WTC11 (cell line): ENCODE measurements at regions not wholly inside any gene's neighbourhood (a gene's known extent, or its start where the extent isn't known, plus 50 kb on each side); places are given as distances from the start of the nearest gene placed in this dataset.

Experiments used
- ATAC-seq: fragments of 200-7000 bp; cut with Tn5 transposase; 2 replicates; pipeline ENCODE4 v1.10.0; 2021; ENCODE audit warnings: mild to moderate bottlenecking, moderate library complexity
- CTCF ChIA-PET: fragments of 300-600 bp; sonication (Branson Sonifier 250); formaldehyde crosslinking; loops from one replicate; lab custom pipeline; 2021; ENCODE audit warnings: antibody characterized with exemption; lab: Charles Lee
- POLR2A ChIA-PET: fragments of 350-600 bp; sonication (Branson Sonifier 250); formaldehyde crosslinking; loops from one replicate; lab custom pipeline; 2021; ENCODE audit warnings: antibody characterized with exemption; lab: Charles Lee
- DNase-seq: peaks from one replicate; pipeline ENCODE4 v3.0.0; 2021; ENCODE audit warnings: low spot score
- H3K27ac Mint-ChIP-seq: 2 replicates; pipeline ENCODE4 v1.8.0; 2021; ENCODE audit warnings: mixed read lengths
- H3K27me3 Mint-ChIP-seq: 2 replicates; pipeline ENCODE4 v1.8.0; 2021; ENCODE audit warnings: low read depth, mild to moderate bottlenecking, moderate library complexity, mixed read lengths
- H3K36me3 Mint-ChIP-seq: 2 replicates; pipeline ENCODE4 v1.8.0; 2021; ENCODE audit warnings: mixed read lengths
- H3K4me1 Mint-ChIP-seq: 2 replicates; pipeline ENCODE4 v1.8.0; 2022; ENCODE audit warnings: mixed read lengths
- H3K4me3 Mint-ChIP-seq: 2 replicates; pipeline ENCODE4 v1.8.0; 2021; ENCODE audit warnings: mild to moderate bottlenecking, moderate library complexity, mixed read lengths
- H3K9me3 Mint-ChIP-seq: 2 replicates; pipeline ENCODE4 v1.8.0; 2021; ENCODE audit warnings: mixed read lengths
- ELF4 ChIP-seq: sonication (generic); formaldehyde crosslinking; IDR thresholded peaks from 2 replicates; pipeline ENCODE4 v1.8.1; 2022; ENCODE audit warnings: low read depth, mild to moderate bottlenecking, moderate library complexity, missing genetic modification reagents
- ETV6 ChIP-seq: sonication (generic); formaldehyde crosslinking; IDR thresholded peaks from 2 replicates; pipeline ENCODE4 v1.8.1; 2022; ENCODE audit warnings: mild to moderate bottlenecking, missing genetic modification reagents
- FOXK1 ChIP-seq: sonication (generic); formaldehyde crosslinking; IDR thresholded peaks from 2 replicates; pipeline ENCODE4 v1.8.0; 2022; ENCODE audit warnings: mild to moderate bottlenecking, moderate library complexity, missing genetic modification reagents
- GRHL2 ChIP-seq: fragments of 250-450 bp; sonication (Bioruptor Pico); IDR thresholded peaks from 2 replicates; pipeline ENCODE4 v1.8.0; 2022; ENCODE audit warnings: mild to moderate bottlenecking, moderate library complexity; ENCODE audit not compliant: insufficient replicate concordance, severe bottlenecking
- MYBL2 ChIP-seq: sonication (generic); formaldehyde crosslinking; IDR thresholded peaks from 2 replicates; pipeline ENCODE4 v1.8.1; 2023; ENCODE audit warnings: mild to moderate bottlenecking, moderate library complexity, missing genetic modification reagents
- NR2C2 ChIP-seq: sonication (generic); formaldehyde crosslinking; IDR thresholded peaks from 2 replicates; pipeline ENCODE4 v1.8.0; 2022; ENCODE audit warnings: mild to moderate bottlenecking, missing genetic modification reagents
- PRRX2 ChIP-seq: fragments of 250-450 bp; sonication (Bioruptor Pico); IDR thresholded peaks from 2 replicates; pipeline ENCODE4 v1.8.0; 2021; ENCODE audit warnings: mild to moderate bottlenecking
- SP1 ChIP-seq: sonication (generic); formaldehyde crosslinking; conservative IDR thresholded peaks from 2 replicates; pipeline ENCODE4 v1.8.1; 2022; ENCODE audit warnings: missing genetic modification reagents
- TP53 ChIP-seq: sonication (generic); formaldehyde crosslinking; IDR thresholded peaks from 2 replicates; pipeline ENCODE4 v1.8.1; 2023; ENCODE audit warnings: mild to moderate bottlenecking, missing genetic modification reagents
- ZNF121 ChIP-seq: sonication (generic); formaldehyde crosslinking; IDR thresholded peaks from 2 replicates; pipeline ENCODE4 v1.8.0; 2023; ENCODE audit warnings: missing genetic modification reagents
- ZNF423 ChIP-seq: fragments of 250-450 bp; sonication (Bioruptor Pico); IDR thresholded peaks from 2 replicates; pipeline ENCODE4 v2.1.2; 2022; ENCODE audit warnings: mild to moderate bottlenecking, moderate library complexity
- TF ChIP-seq, protein P1 (sequence below): sonication (generic); formaldehyde crosslinking; IDR thresholded peaks from 2 replicates; pipeline ENCODE4 v1.8.0; 2022; ENCODE audit warnings: mild to moderate bottlenecking, missing genetic modification reagents
- TF ChIP-seq, protein P2 (sequence below): sonication (generic); formaldehyde crosslinking; IDR thresholded peaks from 2 replicates; pipeline ENCODE4 v1.8.1; 2023; ENCODE audit warnings: mild to moderate bottlenecking, moderate library complexity, missing genetic modification reagents
- TF ChIP-seq, protein P3 (sequence below): sonication (generic); formaldehyde crosslinking; IDR thresholded peaks from 2 replicates; pipeline ENCODE4 v1.8.1; 2022; ENCODE audit warnings: low read depth, missing genetic modification reagents, borderline replicate concordance
- TF ChIP-seq, protein P4 (sequence below): sonication (generic); formaldehyde crosslinking; IDR thresholded peaks from 2 replicates; pipeline ENCODE4 v1.8.1; 2022; ENCODE audit warnings: mild to moderate bottlenecking, missing genetic modification reagents, moderate library complexity, borderline replicate concordance
- TF ChIP-seq, protein P5 (sequence below): fragments of 250-450 bp; sonication (Bioruptor Pico); IDR thresholded peaks from 2 replicates; pipeline ENCODE4 v1.8.0; 2021; ENCODE audit warnings: mild to moderate bottlenecking
- TF ChIP-seq, protein P6 (sequence below): fragments of 250-450 bp; sonication (Bioruptor Pico); conservative IDR thresholded peaks from 2 replicates; pipeline ENCODE4 v1.9.0; 2021; ENCODE audit warnings: mild to moderate bottlenecking
- TF ChIP-seq, protein P7 (sequence below): sonication (generic); formaldehyde crosslinking; IDR thresholded peaks from 2 replicates; pipeline ENCODE4 v1.8.1; 2023; ENCODE audit warnings: mild to moderate bottlenecking, missing genetic modification reagents
- TF ChIP-seq, protein P8 (sequence below): sonication (generic); formaldehyde crosslinking; IDR thresholded peaks from 2 replicates; pipeline ENCODE4 v1.8.0; 2023; ENCODE audit warnings: mild to moderate bottlenecking, missing genetic modification reagents

DNA sequence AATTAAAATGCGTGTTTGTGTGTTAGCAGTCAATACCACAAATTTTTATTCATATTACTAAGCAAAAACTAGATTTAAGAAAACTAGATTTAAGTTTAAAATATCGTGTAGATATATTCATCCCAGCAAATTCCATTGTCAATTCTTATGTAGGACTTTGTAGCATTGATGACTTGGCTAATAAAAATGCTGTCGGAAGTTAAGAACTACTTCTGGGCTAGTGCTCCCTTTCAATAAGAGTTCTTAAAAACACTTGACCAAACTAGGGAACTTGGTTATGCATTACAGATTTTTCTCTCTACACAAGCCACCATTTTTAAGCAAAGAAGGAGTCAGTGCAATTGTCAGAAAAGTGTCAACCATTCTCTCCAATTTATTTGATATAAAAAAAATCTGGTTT, 68.7 kb upstream of the RAD23B start (continued):
- no peak for TF ChIP-seq NR2C2 (CRISPR knock-in tag)
- TF ChIP-seq, protein P1, sequence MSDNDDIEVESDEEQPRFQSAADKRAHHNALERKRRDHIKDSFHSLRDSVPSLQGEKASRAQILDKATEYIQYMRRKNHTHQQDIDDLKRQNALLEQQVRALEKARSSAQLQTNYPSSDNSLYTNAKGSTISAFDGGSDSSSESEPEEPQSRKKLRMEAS (CRISPR knock-in tag) = no peak
- TF ChIP-seq ETV6 (CRISPR knock-in tag) = no peak
- TF ChIP-seq ZNF121 = no peak
- TF ChIP-seq, protein P2, sequence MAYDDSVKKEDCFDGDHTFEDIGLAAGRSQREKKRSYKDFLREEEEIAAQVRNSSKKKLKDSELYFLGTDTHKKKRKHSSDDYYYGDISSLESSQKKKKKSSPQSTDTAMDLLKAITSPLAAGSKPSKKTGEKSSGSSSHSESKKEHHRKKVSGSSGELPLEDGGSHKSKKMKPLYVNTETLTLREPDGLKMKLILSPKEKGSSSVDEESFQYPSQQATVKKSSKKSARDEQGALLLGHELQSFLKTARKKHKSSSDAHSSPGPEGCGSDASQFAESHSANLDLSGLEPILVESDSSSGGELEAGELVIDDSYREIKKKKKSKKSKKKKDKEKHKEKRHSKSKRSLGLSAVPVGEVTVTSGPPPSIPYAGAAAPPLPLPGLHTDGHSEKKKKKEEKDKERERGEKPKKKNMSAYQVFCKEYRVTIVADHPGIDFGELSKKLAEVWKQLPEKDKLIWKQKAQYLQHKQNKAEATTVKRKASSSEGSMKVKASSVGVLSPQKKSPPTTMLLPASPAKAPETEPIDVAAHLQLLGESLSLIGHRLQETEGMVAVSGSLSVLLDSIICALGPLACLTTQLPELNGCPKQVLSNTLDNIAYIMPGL (CRISPR knock-in tag) = no peak
- TF ChIP-seq GRHL2 (CRISPR knock-in tag) = no peak
- TF ChIP-seq, protein P3, sequence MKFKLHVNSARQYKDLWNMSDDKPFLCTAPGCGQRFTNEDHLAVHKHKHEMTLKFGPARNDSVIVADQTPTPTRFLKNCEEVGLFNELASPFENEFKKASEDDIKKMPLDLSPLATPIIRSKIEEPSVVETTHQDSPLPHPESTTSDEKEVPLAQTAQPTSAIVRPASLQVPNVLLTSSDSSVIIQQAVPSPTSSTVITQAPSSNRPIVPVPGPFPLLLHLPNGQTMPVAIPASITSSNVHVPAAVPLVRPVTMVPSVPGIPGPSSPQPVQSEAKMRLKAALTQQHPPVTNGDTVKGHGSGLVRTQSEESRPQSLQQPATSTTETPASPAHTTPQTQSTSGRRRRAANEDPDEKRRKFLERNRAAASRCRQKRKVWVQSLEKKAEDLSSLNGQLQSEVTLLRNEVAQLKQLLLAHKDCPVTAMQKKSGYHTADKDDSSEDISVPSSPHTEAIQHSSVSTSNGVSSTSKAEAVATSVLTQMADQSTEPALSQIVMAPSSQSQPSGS = no peak
- TF ChIP-seq, protein P4, sequence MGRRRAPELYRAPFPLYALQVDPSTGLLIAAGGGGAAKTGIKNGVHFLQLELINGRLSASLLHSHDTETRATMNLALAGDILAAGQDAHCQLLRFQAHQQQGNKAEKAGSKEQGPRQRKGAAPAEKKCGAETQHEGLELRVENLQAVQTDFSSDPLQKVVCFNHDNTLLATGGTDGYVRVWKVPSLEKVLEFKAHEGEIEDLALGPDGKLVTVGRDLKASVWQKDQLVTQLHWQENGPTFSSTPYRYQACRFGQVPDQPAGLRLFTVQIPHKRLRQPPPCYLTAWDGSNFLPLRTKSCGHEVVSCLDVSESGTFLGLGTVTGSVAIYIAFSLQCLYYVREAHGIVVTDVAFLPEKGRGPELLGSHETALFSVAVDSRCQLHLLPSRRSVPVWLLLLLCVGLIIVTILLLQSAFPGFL (CRISPR knock-in tag) = no peak
- TF ChIP-seq ELF4 (CRISPR knock-in tag) = no peak
- TF ChIP-seq PRRX2 = no peak

DNA sequence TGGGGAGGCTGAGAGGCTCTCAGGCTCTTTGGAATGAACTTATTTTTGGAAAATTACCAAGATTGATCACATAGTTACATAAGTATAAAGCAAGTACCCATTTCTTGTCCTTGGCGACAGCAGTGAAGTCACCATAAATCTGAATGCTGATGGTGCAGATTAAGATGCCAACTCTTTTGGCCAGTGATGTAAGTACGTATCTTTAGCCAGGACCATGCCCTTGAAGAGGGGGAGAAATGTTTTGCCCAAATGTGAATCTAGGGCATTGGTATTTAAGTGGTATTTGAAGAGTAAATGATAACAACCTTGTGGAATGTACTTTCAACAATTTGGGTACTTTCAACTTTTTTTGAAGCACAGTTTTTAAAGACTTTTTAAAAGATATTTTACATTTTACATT, 68.2 kb upstream of the RAD23B start:
- Mint-ChIP-seq H3K27me3 (no peaks in the 10 kb centered on the region; the same call in none of the 2 replicates), H3K4me3 (no peak overlapping the region), H3K27ac (no peak overlapping the region), H3K36me3 (no peaks in the 10 kb centered on the region), H3K9me3 (0 out of 2 replicates have a peak, but pooled peaks cover 4% of the 10 kb centered on the region)
- no peak for ATAC-seq
- POLR2A ChIA-PET = no interaction called here
- TF ChIP-seq, protein P5, sequence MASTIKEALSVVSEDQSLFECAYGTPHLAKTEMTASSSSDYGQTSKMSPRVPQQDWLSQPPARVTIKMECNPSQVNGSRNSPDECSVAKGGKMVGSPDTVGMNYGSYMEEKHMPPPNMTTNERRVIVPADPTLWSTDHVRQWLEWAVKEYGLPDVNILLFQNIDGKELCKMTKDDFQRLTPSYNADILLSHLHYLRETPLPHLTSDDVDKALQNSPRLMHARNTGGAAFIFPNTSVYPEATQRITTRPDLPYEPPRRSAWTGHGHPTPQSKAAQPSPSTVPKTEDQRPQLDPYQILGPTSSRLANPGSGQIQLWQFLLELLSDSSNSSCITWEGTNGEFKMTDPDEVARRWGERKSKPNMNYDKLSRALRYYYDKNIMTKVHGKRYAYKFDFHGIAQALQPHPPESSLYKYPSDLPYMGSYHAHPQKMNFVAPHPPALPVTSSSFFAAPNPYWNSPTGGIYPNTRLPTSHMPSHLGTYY (CRISPR knock-in tag) = no peak
- TF ChIP-seq TP53 (CRISPR knock-in tag) (no peak), SP1 (CRISPR knock-in tag) (no peak), ZNF423 (CRISPR knock-in tag) (no peak), MYBL2 (CRISPR knock-in tag) (no peak), FOXK1 (CRISPR knock-in tag) (no peak)
- TF ChIP-seq, protein P6, sequence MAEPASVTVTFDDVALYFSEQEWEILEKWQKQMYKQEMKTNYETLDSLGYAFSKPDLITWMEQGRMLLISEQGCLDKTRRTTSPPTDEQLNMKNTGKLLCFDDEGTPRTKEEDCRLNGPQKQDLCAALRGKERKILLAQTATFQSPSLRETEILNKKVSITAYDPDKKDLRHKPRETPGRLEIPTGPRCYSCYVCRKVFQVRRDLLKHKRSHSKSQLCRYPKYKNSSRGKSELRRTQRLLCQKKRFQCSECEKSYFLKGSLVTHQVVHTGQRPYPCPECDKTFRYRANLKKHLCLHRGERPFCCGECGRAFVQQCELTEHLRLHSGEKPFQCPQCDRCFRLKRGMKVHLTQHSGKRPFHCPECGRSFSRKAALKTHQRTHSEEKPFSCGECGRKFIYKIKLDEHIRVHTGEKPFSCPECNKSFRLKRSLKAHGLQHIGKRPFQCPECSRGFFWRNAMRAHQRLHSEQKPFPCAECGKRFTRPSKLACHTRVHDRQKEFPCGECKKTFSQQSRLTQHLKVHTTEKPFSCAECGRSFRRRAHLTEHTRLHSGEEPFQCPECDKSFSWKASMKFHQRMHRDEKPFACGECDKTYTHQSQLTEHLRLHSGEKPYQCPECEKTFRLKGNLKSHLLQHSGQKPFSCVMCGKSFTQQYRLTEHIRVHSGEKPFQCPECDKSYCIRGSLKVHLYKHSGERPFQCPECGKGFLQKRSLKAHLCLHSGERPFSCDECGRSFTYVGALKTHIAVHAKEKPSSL (CRISPR knock-in tag) = no peak
- TF ChIP-seq, protein P2 (CRISPR knock-in tag) = no peak
- TF ChIP-seq, protein P7, sequence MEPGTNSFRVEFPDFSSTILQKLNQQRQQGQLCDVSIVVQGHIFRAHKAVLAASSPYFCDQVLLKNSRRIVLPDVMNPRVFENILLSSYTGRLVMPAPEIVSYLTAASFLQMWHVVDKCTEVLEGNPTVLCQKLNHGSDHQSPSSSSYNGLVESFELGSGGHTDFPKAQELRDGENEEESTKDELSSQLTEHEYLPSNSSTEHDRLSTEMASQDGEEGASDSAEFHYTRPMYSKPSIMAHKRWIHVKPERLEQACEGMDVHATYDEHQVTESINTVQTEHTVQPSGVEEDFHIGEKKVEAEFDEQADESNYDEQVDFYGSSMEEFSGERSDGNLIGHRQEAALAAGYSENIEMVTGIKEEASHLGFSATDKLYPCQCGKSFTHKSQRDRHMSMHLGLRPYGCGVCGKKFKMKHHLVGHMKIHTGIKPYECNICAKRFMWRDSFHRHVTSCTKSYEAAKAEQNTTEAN (CRISPR knock-in tag) = no peak
- TF ChIP-seq, protein P8, sequence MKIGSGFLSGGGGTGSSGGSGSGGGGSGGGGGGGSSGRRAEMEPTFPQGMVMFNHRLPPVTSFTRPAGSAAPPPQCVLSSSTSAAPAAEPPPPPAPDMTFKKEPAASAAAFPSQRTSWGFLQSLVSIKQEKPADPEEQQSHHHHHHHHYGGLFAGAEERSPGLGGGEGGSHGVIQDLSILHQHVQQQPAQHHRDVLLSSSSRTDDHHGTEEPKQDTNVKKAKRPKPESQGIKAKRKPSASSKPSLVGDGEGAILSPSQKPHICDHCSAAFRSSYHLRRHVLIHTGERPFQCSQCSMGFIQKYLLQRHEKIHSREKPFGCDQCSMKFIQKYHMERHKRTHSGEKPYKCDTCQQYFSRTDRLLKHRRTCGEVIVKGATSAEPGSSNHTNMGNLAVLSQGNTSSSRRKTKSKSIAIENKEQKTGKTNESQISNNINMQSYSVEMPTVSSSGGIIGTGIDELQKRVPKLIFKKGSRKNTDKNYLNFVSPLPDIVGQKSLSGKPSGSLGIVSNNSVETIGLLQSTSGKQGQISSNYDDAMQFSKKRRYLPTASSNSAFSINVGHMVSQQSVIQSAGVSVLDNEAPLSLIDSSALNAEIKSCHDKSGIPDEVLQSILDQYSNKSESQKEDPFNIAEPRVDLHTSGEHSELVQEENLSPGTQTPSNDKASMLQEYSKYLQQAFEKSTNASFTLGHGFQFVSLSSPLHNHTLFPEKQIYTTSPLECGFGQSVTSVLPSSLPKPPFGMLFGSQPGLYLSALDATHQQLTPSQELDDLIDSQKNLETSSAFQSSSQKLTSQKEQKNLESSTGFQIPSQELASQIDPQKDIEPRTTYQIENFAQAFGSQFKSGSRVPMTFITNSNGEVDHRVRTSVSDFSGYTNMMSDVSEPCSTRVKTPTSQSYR (CRISPR knock-in tag) = no peak
- TF ChIP-seq, all 79 proteins: peak for 0
- DNase-seq = no peak
- peaks cover 13% of the 10 kb centered on the region for H3K4me1 Mint-ChIP-seq
- CTCF ChIA-PET = no interaction called here
